ENCODE measurements at regions not wholly inside any gene's neighbourhood (a gene's known extent, or its start where the extent isn't known, plus 50 kb on each side); places are given as distances from the start of the nearest gene placed in this dataset.
"Not testable (repeated sequence)": the region's sequence is repeated elsewhere in the genome, so short reads cannot be mapped to it uniquely, and the experiment has no call there.

- H3K4me3 ChIP-seq, result no peak overlapping the region
- H3K9me3 ChIP-seq, result no peaks in the 10 kb centered on the region
- H3K27ac ChIP-seq, result no peak overlapping the region
- no peak for DNase-seq (ENCODE audit: low spot score in 2 of 2)
- no peaks in the 10 kb centered on the region for H3K27me3 ChIP-seq
- intact Hi-C loops (cut with DNase I), result no loop called here
- no peak for TF ChIP-seq CTCF (IDR thresholded peaks at IDR 0.05)
- no peaks in the 10 kb centered on the region for H3K4me1 ChIP-seq
- H3K36me3 ChIP-seq, result no peaks in the 10 kb centered on the region
These were observed 88.3 kb upstream of the AMN1 start for GRCh38 chr12:31817120-31817519.

- intact Hi-C loops (cut with DNase I), result no loop called here
- H3K27me3 ChIP-seq, result no peaks in the 10 kb centered on the region
- no peaks in the 10 kb centered on the region for H3K9me3 ChIP-seq
- DNase-seq (ENCODE audit: low spot score in 2 of 2), result no peak
- no peaks in the 10 kb centered on the region for H3K4me1 ChIP-seq
- H3K36me3 ChIP-seq, result no peaks in the 10 kb centered on the region
- no peak overlapping the region for H3K4me3 ChIP-seq
- H3K27ac ChIP-seq, result no peak overlapping the region
- TF ChIP-seq CTCF (IDR thresholded peaks at IDR 0.05), result no peak
These were observed 86.3 kb upstream of the AMN1 start for GRCh38 chr12:31815096-31815495.

GRCh38 chr12:31813305-31813704 lies 84.5 kb upstream of the AMN1 start:
- no peaks in the 10 kb centered on the region for H3K36me3 ChIP-seq
- no peaks in the 10 kb centered on the region for H3K27me3 ChIP-seq
- no peak overlapping the region for H3K4me3 ChIP-seq
- H3K4me1 ChIP-seq, result no peaks in the 10 kb centered on the region
- TF ChIP-seq CTCF (IDR thresholded peaks at IDR 0.05), result no peak
- no peaks in the 10 kb centered on the region for H3K9me3 ChIP-seq
- intact Hi-C loops (cut with DNase I), result no loop called here
- no peak overlapping the region for H3K27ac ChIP-seq
- DNase-seq (ENCODE audit: low spot score in 2 of 2), result no peak

GRCh38 chr12:31807773-31808097 lies 78.9 kb upstream of the AMN1 start:
- DNase-seq (ENCODE audit: low spot score in 2 of 2), result no peak
- H3K27me3 ChIP-seq, result no peaks in the 10 kb centered on the region
- H3K36me3 ChIP-seq, result no peaks in the 10 kb centered on the region
- H3K9me3 ChIP-seq, result no peaks in the 10 kb centered on the region
- no peak overlapping the region for H3K4me3 ChIP-seq
- TF ChIP-seq CTCF (IDR thresholded peaks at IDR 0.05), result no peak
- no peaks in the 10 kb centered on the region for H3K4me1 ChIP-seq
- no peak overlapping the region for H3K27ac ChIP-seq
- intact Hi-C loops (cut with DNase I), result no loop called here

- DNase-seq (ENCODE audit: low spot score in 2 of 2); H3K27me3 ChIP-seq; H3K27ac ChIP-seq; H3K9me3 ChIP-seq; H3K4me1 ChIP-seq; intact Hi-C loops (cut with DNase I); H3K4me3 ChIP-seq; H3K36me3 ChIP-seq: not testable (repeated sequence)
These were observed 78.4 kb upstream of the AMN1 start for GRCh38 chr12:31807081-31807772.

- H3K9me3 ChIP-seq; H3K27me3 ChIP-seq; H3K4me3 ChIP-seq; H3K36me3 ChIP-seq; H3K27ac ChIP-seq; DNase-seq (ENCODE audit: low spot score in 2 of 2); intact Hi-C loops (cut with DNase I); H3K4me1 ChIP-seq: not testable (repeated sequence)
These were observed 76.9 kb upstream of the AMN1 start for GRCh38 chr12:31805681-31806080.

- H3K36me3 ChIP-seq; H3K27ac ChIP-seq; intact Hi-C loops (cut with DNase I); H3K9me3 ChIP-seq; DNase-seq (ENCODE audit: low spot score in 2 of 2); H3K4me3 ChIP-seq; H3K4me1 ChIP-seq; H3K27me3 ChIP-seq: not testable (repeated sequence)
These were observed 75.9 kb upstream of the AMN1 start for GRCh38 chr12:31804707-31805106.

All from ascending aorta (tissue), 2 donors.